ENCODE measurements at regions not wholly inside any gene's neighbourhood (a gene's known extent, or its start where the extent isn't known, plus 50 kb on each side); places are given as distances from the start of the nearest gene placed in this dataset.

GRCh38 chr18:24754583-24755253 lies 294.3 kb downstream of the HRH4 start:
- TF ChIP-seq ZNF396 (CRISPR knock-in tag; IDR thresholded peaks at IDR 0.05; ENCODE audit: borderline replicate concordance) = no peak
- no peak for TF ChIP-seq MLX (CRISPR knock-in tag; IDR thresholded peaks at IDR 0.05)
- TF ChIP-seq ZNF121 (CRISPR knock-in tag; IDR thresholded peaks at IDR 0.05) = no peak
- TF ChIP-seq E2F4 (CRISPR knock-in tag; IDR thresholded peaks at IDR 0.05; ENCODE audit: borderline replicate concordance, low read depth) = no peak
- TF ChIP-seq ZBTB43 (CRISPR knock-in tag; IDR thresholded peaks at IDR 0.05) = no peak
- TF ChIP-seq JAZF1 (CRISPR knock-in tag; IDR thresholded peaks at IDR 0.05) = no peak
- TF ChIP-seq, protein P1, sequence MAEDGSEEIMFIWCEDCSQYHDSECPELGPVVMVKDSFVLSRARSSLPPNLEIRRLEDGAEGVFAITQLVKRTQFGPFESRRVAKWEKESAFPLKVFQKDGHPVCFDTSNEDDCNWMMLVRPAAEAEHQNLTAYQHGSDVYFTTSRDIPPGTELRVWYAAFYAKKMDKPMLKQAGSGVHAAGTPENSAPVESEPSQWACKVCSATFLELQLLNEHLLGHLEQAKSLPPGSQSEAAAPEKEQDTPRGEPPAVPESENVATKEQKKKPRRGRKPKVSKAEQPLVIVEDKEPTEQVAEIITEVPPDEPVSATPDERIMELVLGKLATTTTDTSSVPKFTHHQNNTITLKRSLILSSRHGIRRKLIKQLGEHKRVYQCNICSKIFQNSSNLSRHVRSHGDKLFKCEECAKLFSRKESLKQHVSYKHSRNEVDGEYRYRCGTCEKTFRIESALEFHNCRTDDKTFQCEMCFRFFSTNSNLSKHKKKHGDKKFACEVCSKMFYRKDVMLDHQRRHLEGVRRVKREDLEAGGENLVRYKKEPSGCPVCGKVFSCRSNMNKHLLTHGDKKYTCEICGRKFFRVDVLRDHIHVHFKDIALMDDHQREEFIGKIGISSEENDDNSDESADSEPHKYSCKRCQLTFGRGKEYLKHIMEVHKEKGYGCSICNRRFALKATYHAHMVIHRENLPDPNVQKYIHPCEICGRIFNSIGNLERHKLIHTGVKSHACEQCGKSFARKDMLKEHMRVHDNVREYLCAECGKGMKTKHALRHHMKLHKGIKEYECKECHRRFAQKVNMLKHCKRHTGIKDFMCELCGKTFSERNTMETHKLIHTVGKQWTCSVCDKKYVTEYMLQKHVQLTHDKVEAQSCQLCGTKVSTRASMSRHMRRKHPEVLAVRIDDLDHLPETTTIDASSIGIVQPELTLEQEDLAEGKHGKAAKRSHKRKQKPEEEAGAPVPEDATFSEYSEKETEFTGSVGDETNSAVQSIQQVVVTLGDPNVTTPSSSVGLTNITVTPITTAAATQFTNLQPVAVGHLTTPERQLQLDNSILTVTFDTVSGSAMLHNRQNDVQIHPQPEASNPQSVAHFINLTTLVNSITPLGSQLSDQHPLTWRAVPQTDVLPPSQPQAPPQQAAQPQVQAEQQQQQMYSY (CRISPR knock-in tag; IDR thresholded peaks at IDR 0.05) = no peak
- TF ChIP-seq, protein P2, sequence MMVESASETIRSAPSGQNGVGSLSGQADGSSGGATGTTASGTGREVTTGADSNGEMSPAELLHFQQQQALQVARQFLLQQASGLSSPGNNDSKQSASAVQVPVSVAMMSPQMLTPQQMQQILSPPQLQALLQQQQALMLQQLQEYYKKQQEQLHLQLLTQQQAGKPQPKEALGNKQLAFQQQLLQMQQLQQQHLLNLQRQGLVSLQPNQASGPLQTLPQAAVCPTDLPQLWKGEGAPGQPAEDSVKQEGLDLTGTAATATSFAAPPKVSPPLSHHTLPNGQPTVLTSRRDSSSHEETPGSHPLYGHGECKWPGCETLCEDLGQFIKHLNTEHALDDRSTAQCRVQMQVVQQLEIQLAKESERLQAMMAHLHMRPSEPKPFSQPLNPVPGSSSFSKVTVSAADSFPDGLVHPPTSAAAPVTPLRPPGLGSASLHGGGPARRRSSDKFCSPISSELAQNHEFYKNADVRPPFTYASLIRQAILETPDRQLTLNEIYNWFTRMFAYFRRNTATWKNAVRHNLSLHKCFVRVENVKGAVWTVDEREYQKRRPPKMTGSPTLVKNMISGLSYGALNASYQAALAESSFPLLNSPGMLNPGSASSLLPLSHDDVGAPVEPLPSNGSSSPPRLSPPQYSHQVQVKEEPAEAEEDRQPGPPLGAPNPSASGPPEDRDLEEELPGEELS (CRISPR knock-in tag; IDR thresholded peaks at IDR 0.05) = no peak
- no peak for TF ChIP-seq HMGXB4 (CRISPR knock-in tag; IDR thresholded peaks at IDR 0.05)
- TF ChIP-seq GRHL2 (CRISPR knock-in tag; IDR thresholded peaks at IDR 0.05; ENCODE audit: insufficient replicate concordance, severe bottlenecking) = no peak
- TF ChIP-seq TEAD1 (CRISPR knock-in tag; IDR thresholded peaks at IDR 0.05) = no peak
- TF ChIP-seq SMAD3 (CRISPR knock-in tag; IDR thresholded peaks at IDR 0.05; ENCODE audit: borderline replicate concordance) = no peak
- no peak for TF ChIP-seq FOXJ3 (CRISPR knock-in tag; IDR thresholded peaks at IDR 0.05; ENCODE audit: borderline replicate concordance)
- TF ChIP-seq RELA (CRISPR knock-in tag; IDR thresholded peaks at IDR 0.05; ENCODE audit: borderline replicate concordance) = no peak
- Mint-ChIP-seq H3K27ac (no peak overlapping the region), H3K4me3 (no peak overlapping the region), H3K9me3 (peaks cover 6% of the 10 kb centered on the region; the same call in 1 of the 2 replicates), H3K4me1 (peaks cover 15% of the 10 kb centered on the region), H3K36me3 (no peaks in the 10 kb centered on the region), H3K27me3 (ENCODE audit: low read depth) (no peaks in the 10 kb centered on the region)
- POLR2A ChIA-PET = no interaction called here
- DNase-seq (ENCODE audit: low spot score) (no peak), ATAC-seq (no peak)
- CTCF ChIA-PET = interaction anchor here (1.6 to 1.9 kb wide), 2 partner anchors 28 to 153 kb away, joined by 3 to 5 read pairs; no protein-coding TSS in a partner anchor

All from WTC11 (cell line).